ENCODE measurements at regions not wholly inside any gene's neighbourhood (a gene's known extent, or its start where the extent isn't known, plus 50 kb on each side); places are given as distances from the start of the nearest gene placed in this dataset.

DNA sequence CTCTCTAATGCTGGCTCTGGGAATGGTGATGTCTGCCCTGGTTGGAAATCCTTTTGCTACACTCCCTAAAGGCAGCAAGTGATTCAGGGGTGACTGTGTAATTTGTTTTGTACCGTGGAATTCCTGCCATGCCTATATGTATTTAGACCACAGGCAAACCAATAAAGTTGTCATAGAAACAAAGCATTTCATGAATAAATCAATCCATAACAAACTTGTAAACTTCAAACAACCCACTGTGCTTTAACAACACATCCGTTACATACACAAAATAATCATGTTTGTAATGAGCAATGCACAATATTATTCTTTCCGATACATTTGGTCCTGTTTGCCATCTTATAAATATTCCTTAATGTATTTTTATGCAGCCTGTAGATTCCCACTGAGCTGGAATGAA is 330.3 kb upstream of the SNX7 start:
- Mint-ChIP-seq H3K36me3 (ENCODE audit: low read depth) (no peaks in the 10 kb centered on the region), H3K4me3 (no peak overlapping the region), H3K4me1 (ENCODE audit: low read depth) (no peaks in the 10 kb centered on the region), H3K9me3 (no peaks in the 10 kb centered on the region), H3K27me3 (no peaks in the 10 kb centered on the region), H3K27ac (no peak overlapping the region)
- POLR2A ChIA-PET: no interaction called here
- no peak for DNase-seq
- intact Hi-C loops (cut with micrococcal nuclease): no loop called here
- CTCF ChIA-PET: no interaction called here
- TF ChIP-seq, protein P1, sequence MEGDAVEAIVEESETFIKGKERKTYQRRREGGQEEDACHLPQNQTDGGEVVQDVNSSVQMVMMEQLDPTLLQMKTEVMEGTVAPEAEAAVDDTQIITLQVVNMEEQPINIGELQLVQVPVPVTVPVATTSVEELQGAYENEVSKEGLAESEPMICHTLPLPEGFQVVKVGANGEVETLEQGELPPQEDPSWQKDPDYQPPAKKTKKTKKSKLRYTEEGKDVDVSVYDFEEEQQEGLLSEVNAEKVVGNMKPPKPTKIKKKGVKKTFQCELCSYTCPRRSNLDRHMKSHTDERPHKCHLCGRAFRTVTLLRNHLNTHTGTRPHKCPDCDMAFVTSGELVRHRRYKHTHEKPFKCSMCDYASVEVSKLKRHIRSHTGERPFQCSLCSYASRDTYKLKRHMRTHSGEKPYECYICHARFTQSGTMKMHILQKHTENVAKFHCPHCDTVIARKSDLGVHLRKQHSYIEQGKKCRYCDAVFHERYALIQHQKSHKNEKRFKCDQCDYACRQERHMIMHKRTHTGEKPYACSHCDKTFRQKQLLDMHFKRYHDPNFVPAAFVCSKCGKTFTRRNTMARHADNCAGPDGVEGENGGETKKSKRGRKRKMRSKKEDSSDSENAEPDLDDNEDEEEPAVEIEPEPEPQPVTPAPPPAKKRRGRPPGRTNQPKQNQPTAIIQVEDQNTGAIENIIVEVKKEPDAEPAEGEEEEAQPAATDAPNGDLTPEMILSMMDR (IDR thresholded peaks at IDR 0.05): no peak
- ATAC-seq: no peak

DNA sequence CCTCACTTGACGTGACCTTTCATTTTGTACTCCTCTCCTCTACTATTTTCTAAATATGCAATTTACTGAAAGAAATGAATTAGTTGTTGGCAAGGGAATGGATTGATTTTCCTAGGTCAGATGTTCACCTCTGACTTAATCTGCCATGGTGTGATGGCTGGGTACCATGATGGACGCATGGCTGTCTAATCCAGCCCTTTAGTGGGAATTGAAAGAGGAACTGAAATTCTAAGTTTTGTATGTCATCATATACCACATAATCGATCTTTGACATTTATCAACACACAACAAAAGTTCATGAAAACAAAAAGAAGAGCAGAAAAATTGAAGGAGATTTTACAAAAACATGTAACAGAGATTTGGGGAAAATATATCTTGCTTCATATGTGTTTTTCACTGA is 331.3 kb upstream of the SNX7 start:
- POLR2A ChIA-PET: no interaction called here
- Mint-ChIP-seq H3K27me3 (no peaks in the 10 kb centered on the region), H3K27ac (no peak overlapping the region), H3K36me3 (ENCODE audit: low read depth) (no peaks in the 10 kb centered on the region), H3K4me1 (ENCODE audit: low read depth) (no peaks in the 10 kb centered on the region), H3K9me3 (no peaks in the 10 kb centered on the region), H3K4me3 (no peak overlapping the region)
- TF ChIP-seq, protein P1 (IDR thresholded peaks at IDR 0.05): no peak
- DNase-seq (no peak), ATAC-seq (no peak)
- intact Hi-C loops (cut with micrococcal nuclease): no loop called here
- CTCF ChIA-PET: no interaction called here

GRCh38 chr1:98328855-98329254 is 332.7 kb upstream of the SNX7 start:
- ATAC-seq: no peak
- Mint-ChIP-seq H3K9me3 (no peaks in the 10 kb centered on the region), H3K4me3 (no peak overlapping the region), H3K4me1 (ENCODE audit: low read depth) (peaks cover 7% of the 10 kb centered on the region), H3K27me3 (no peaks in the 10 kb centered on the region), H3K36me3 (ENCODE audit: low read depth) (no peaks in the 10 kb centered on the region), H3K27ac (no peak overlapping the region)
- no peak for DNase-seq
- intact Hi-C loops (cut with micrococcal nuclease): no loop called here
- ChIA-PET CTCF (no interaction called here), POLR2A (no interaction called here)
- TF ChIP-seq, protein P1 (IDR thresholded peaks at IDR 0.05): no peak

DNA sequence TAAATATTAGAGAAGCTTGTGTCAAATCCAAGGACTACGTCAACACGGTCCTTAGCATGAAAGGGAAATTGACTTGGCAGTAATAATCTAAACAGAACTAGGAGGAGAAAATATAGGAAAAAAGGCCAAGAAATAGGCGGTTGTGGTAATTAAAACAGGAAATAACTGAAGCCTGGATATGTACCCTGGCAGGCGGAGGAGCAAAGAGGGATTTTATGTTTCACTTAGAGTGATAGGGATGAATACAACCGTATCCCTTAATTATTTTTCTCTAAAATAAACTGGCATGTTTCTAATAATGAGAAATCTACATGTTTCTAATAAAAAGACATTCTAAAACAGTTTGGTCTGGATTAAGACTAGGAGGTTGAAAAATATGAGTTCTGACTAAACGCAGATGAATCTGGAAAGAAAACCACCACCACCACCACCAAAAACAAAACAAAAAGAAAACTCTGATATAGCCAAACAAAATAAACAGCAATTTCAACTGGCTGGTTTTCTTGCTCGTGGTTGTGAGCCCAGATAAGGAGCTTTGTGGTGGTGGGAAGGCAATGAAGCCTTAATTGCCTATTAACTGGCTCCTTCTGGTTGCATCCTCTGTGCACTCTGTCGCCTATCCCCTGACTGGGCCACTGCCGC is 334.2 kb upstream of the SNX7 start:
- Mint-ChIP-seq H3K9me3 (no peaks in the 10 kb centered on the region), H3K4me1 (ENCODE audit: low read depth) (peaks cover 13% of the 10 kb centered on the region), H3K27ac (no peak overlapping the region), H3K27me3 (no peaks in the 10 kb centered on the region), H3K36me3 (ENCODE audit: low read depth) (no peaks in the 10 kb centered on the region), H3K4me3 (no peak overlapping the region)
- POLR2A ChIA-PET: no interaction called here
- intact Hi-C loops (cut with micrococcal nuclease): no loop called here
- DNase-seq (no peak), ATAC-seq (no peak)
- CTCF ChIA-PET: interaction anchor here (1.4 kb wide), 1 partner anchor 9 kb away, joined by 3 read pairs; no protein-coding TSS in a partner anchor
- TF ChIP-seq, protein P1 (IDR thresholded peaks at IDR 0.05): no peak

- no peaks in the 10 kb centered on the region for H3K27me3 Mint-ChIP-seq
- H3K4me1 Mint-ChIP-seq (ENCODE audit: low read depth): peaks cover 13% of the 10 kb centered on the region
Observed at GRCh38 chr1:98325646-98326440, 335.7 kb upstream of the SNX7 start.

More at GRCh38 chr1:98325646-98326440, 335.7 kb upstream of the SNX7 start:
- H3K36me3 Mint-ChIP-seq (ENCODE audit: low read depth): no peaks in the 10 kb centered on the region
- H3K4me3 Mint-ChIP-seq: no peak overlapping the region
- TF ChIP-seq, protein P1 (IDR thresholded peaks at IDR 0.05): no peak
- ATAC-seq (no peak), DNase-seq (no peak)
- no peak overlapping the region for H3K27ac Mint-ChIP-seq
- CTCF ChIA-PET: interaction anchor here (1.4 kb wide), 1 partner anchor 10 kb away, joined by 3 read pairs; no protein-coding TSS in a partner anchor
- POLR2A ChIA-PET: no interaction called here
- no peaks in the 10 kb centered on the region for H3K9me3 Mint-ChIP-seq
- intact Hi-C loops (cut with micrococcal nuclease): no loop called here

Data from activated CD8-positive, alpha-beta T cell treated with anti-CD3 and anti-CD28 coated beads for 36 hours (primary cell).